ENCODE measurements at regions not wholly inside any gene's neighbourhood (a gene's known extent, or its start where the extent isn't known, plus 50 kb on each side); places are given as distances from the start of the nearest gene placed in this dataset.

DNA sequence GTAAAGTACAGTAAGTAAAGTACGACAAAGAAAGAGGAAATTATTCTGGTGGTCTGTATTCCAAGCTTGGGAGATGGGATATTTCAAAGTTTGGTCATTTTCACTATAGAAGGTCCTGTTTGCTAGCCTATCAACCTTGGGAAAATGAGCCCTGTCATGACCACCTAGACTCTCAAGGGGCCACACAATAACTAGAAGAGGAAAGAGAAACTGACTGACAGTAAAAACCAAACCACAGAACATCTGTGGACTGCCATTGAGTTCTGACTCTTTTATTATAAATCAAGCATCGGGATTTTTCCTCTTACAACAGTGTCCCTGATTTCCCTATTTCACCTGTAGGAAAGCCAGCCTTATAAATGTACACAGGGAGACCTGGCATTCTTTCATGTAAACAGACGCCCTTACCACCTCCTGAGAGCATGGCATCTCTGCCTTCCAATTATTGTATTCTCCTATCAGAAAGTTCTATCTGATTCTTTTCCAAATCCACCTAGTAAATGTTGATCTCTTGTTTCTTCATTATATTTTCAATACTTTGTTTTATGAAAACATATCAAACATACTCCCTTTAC is 80.0 kb downstream of the ZNF622 start:
- no peaks in the 10 kb centered on the region for H3K27me3 Mint-ChIP-seq (ENCODE audit: low read depth)
- CTCF ChIA-PET = no interaction called here
- TF ChIP-seq, protein P1, sequence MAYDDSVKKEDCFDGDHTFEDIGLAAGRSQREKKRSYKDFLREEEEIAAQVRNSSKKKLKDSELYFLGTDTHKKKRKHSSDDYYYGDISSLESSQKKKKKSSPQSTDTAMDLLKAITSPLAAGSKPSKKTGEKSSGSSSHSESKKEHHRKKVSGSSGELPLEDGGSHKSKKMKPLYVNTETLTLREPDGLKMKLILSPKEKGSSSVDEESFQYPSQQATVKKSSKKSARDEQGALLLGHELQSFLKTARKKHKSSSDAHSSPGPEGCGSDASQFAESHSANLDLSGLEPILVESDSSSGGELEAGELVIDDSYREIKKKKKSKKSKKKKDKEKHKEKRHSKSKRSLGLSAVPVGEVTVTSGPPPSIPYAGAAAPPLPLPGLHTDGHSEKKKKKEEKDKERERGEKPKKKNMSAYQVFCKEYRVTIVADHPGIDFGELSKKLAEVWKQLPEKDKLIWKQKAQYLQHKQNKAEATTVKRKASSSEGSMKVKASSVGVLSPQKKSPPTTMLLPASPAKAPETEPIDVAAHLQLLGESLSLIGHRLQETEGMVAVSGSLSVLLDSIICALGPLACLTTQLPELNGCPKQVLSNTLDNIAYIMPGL (CRISPR knock-in tag; IDR thresholded peaks at IDR 0.05) = no peak
- TF ChIP-seq, protein P2, sequence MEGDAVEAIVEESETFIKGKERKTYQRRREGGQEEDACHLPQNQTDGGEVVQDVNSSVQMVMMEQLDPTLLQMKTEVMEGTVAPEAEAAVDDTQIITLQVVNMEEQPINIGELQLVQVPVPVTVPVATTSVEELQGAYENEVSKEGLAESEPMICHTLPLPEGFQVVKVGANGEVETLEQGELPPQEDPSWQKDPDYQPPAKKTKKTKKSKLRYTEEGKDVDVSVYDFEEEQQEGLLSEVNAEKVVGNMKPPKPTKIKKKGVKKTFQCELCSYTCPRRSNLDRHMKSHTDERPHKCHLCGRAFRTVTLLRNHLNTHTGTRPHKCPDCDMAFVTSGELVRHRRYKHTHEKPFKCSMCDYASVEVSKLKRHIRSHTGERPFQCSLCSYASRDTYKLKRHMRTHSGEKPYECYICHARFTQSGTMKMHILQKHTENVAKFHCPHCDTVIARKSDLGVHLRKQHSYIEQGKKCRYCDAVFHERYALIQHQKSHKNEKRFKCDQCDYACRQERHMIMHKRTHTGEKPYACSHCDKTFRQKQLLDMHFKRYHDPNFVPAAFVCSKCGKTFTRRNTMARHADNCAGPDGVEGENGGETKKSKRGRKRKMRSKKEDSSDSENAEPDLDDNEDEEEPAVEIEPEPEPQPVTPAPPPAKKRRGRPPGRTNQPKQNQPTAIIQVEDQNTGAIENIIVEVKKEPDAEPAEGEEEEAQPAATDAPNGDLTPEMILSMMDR (IDR thresholded peaks at IDR 0.05) = no peak
- no peak for TF ChIP-seq KAT7 (CRISPR knock-in tag; IDR thresholded peaks at IDR 0.05; ENCODE audit: borderline replicate concordance)

DNA sequence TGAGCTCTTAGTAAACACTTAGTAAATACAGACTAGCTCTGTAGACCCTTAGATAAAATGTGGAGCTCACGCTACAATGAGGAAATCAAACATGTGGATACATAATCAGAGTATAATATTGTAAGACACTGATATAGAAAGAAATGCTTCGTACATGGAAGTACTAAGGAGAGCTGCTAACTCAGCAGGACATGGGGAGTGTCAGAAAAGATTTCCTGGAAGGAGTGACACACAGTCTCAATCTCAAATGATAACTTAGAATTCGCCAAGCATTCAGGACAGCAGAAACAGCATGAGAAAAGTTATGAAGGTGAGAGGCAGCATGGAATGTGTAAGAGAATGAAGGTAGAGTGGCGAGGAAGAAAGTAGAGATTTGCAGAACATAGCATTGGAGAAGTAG is 80.8 kb downstream of the ZNF622 start:
- TF ChIP-seq, protein P3, sequence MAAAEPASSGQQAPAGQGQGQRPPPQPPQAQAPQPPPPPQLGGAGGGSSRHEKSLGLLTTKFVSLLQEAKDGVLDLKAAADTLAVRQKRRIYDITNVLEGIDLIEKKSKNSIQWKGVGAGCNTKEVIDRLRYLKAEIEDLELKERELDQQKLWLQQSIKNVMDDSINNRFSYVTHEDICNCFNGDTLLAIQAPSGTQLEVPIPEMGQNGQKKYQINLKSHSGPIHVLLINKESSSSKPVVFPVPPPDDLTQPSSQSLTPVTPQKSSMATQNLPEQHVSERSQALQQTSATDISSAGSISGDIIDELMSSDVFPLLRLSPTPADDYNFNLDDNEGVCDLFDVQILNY (CRISPR knock-in tag; IDR thresholded peaks at IDR 0.05) = no peak
- no peak for TF ChIP-seq ZNF423 (CRISPR knock-in tag; IDR thresholded peaks at IDR 0.05)
- TF ChIP-seq, protein P4, sequence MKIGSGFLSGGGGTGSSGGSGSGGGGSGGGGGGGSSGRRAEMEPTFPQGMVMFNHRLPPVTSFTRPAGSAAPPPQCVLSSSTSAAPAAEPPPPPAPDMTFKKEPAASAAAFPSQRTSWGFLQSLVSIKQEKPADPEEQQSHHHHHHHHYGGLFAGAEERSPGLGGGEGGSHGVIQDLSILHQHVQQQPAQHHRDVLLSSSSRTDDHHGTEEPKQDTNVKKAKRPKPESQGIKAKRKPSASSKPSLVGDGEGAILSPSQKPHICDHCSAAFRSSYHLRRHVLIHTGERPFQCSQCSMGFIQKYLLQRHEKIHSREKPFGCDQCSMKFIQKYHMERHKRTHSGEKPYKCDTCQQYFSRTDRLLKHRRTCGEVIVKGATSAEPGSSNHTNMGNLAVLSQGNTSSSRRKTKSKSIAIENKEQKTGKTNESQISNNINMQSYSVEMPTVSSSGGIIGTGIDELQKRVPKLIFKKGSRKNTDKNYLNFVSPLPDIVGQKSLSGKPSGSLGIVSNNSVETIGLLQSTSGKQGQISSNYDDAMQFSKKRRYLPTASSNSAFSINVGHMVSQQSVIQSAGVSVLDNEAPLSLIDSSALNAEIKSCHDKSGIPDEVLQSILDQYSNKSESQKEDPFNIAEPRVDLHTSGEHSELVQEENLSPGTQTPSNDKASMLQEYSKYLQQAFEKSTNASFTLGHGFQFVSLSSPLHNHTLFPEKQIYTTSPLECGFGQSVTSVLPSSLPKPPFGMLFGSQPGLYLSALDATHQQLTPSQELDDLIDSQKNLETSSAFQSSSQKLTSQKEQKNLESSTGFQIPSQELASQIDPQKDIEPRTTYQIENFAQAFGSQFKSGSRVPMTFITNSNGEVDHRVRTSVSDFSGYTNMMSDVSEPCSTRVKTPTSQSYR (CRISPR knock-in tag; IDR thresholded peaks at IDR 0.05) = no peak
- no peak for TF ChIP-seq NR1H2 (CRISPR knock-in tag; IDR thresholded peaks at IDR 0.05)
- TF ChIP-seq, protein P5, sequence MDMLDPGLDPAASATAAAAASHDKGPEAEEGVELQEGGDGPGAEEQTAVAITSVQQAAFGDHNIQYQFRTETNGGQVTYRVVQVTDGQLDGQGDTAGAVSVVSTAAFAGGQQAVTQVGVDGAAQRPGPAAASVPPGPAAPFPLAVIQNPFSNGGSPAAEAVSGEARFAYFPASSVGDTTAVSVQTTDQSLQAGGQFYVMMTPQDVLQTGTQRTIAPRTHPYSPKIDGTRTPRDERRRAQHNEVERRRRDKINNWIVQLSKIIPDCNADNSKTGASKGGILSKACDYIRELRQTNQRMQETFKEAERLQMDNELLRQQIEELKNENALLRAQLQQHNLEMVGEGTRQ (CRISPR knock-in tag; IDR thresholded peaks at IDR 0.05) = no peak
- TF ChIP-seq, protein P6, sequence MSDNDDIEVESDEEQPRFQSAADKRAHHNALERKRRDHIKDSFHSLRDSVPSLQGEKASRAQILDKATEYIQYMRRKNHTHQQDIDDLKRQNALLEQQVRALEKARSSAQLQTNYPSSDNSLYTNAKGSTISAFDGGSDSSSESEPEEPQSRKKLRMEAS (CRISPR knock-in tag; IDR thresholded peaks at IDR 0.05) = no peak
- TF ChIP-seq, protein P1 (CRISPR knock-in tag; IDR thresholded peaks at IDR 0.05) = no peak
- no peak for TF ChIP-seq CREB1 (CRISPR knock-in tag; IDR thresholded peaks at IDR 0.05)
- TF ChIP-seq, protein P2 (IDR thresholded peaks at IDR 0.05) = no peak
- TF ChIP-seq, protein P7, sequence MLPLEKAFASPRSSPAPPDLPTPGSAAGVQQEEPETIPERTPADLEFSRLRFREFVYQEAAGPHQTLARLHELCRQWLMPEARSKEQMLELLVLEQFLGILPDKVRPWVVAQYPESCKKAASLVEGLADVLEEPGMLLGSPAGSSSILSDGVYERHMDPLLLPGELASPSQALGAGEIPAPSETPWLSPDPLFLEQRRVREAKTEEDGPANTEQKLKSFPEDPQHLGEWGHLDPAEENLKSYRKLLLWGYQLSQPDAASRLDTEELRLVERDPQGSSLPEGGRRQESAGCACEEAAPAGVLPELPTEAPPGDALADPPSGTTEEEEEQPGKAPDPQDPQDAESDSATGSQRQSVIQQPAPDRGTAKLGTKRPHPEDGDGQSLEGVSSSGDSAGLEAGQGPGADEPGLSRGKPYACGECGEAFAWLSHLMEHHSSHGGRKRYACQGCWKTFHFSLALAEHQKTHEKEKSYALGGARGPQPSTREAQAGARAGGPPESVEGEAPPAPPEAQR (CRISPR knock-in tag; IDR thresholded peaks at IDR 0.05) = no peak
- no peak for TF ChIP-seq RORB (CRISPR knock-in tag; IDR thresholded peaks at IDR 0.05)
- TF ChIP-seq ZNF416 (CRISPR knock-in tag; IDR thresholded peaks at IDR 0.05) = no peak
- TF ChIP-seq ZNF121 (CRISPR knock-in tag; IDR thresholded peaks at IDR 0.05) = no peak
- TF ChIP-seq GTF2I (CRISPR knock-in tag; conservative IDR thresholded peaks at IDR 0.05) = no peak
- TF ChIP-seq ZNF219 (CRISPR knock-in tag; IDR thresholded peaks at IDR 0.05; ENCODE audit: borderline replicate concordance) = no peak
- no peak for TF ChIP-seq FOXK1 (CRISPR knock-in tag; IDR thresholded peaks at IDR 0.05)
- TF ChIP-seq TP53 (CRISPR knock-in tag; IDR thresholded peaks at IDR 0.05) = no peak
- DNase-seq (ENCODE audit: low spot score) = no peak
- CTCF ChIA-PET = no interaction called here
- H3K9me3 Mint-ChIP-seq = peaks cover 4% of the 10 kb centered on the region; the same call in 1 of the 2 replicates
- no peak overlapping the region for H3K27ac Mint-ChIP-seq
- H3K27me3 Mint-ChIP-seq (ENCODE audit: low read depth) = no peaks in the 10 kb centered on the region
- H3K36me3 Mint-ChIP-seq = no peaks in the 10 kb centered on the region
- H3K4me3 Mint-ChIP-seq = no peak overlapping the region
- POLR2A ChIA-PET = no interaction called here
- ATAC-seq = no peak
- peaks cover 4% of the 10 kb centered on the region for H3K4me1 Mint-ChIP-seq

More for the DNA sequence above, 80.0 kb downstream of the ZNF622 start:
- Mint-ChIP-seq H3K27ac (no peak overlapping the region), H3K36me3 (no peaks in the 10 kb centered on the region), H3K4me1 (peaks cover 9% of the 10 kb centered on the region), H3K4me3 (no peak overlapping the region), H3K9me3 (peaks cover 4% of the 10 kb centered on the region; the same call in 1 of the 2 replicates)
- no peak for DNase-seq (ENCODE audit: low spot score)
- no peak for ATAC-seq
- POLR2A ChIA-PET = no interaction called here

All from WTC11 (cell line).